SK-N-SH (cell line): ENCODE measurements at regions not wholly inside any gene's neighbourhood (a gene's known extent, or its start where the extent isn't known, plus 50 kb on each side); places are given as distances from the start of the nearest gene placed in this dataset.
A peak's percentile ranks its signal among the peaks of the same experiment; 100 is the strongest.

Experiments
- CTCF ChIA-PET: fragments of 300-600, 350-600 bp; formaldehyde crosslinking; extraction: SDS; loops from one replicate; lab custom pipeline; 2021; lab: Yijun Ruan, JAX
- POLR2A ChIA-PET: fragments of 350-600 bp; sonication (Branson Sonifier 250); formaldehyde crosslinking; extraction: SDS; loops from one replicate; lab custom pipeline; 2020; ENCODE audit warnings: antibody characterized with exemption, inconsistent platforms; lab: Yijun Ruan, JAX
- DNase-seq: peaks from one replicate; pipeline ENCODE4 v3.0.0; 2012
- H2AFZ ChIP-seq: fragments of 200-600 bp; sonication (generic); 2 replicates; pipeline ENCODE4 v1.8.1; 2016; ENCODE audit warnings: antibody characterized with exemption, mild to moderate bottlenecking, low read depth
- H3F3A ChIP-seq: fragments of 200-600 bp; sonication (generic); replicated peaks from 2 replicates; pipeline ENCODE3; 2016; ENCODE audit warnings: antibody characterized with exemption, mild to moderate bottlenecking; ENCODE audit not compliant: insufficient read depth
- H3K27ac ChIP-seq, 2 experiments: fragments of 200-500 bp in 1 of 2; fragments of 200-600 bp in 1 of 2; sonication (Bioruptor generic) in 1 of 2; sonication (generic), shearing (Covaris generic) in 1 of 2; 2 replicates each; pipeline versions ENCODE4 v1.5.1 to v1.6.1; 2014 to 2016; ENCODE audit warnings: low read depth in 2 of 2, inconsistent platforms in 1 of 2, low read length in 1 of 2, mild to moderate bottlenecking in 1 of 2, mixed read lengths in 1 of 2
- H3K27me3 ChIP-seq: fragments of 200-600 bp; sonication (generic), shearing (Covaris generic); 2 replicates; pipeline ENCODE4 v1.6.1; 2016; ENCODE audit warnings: mixed run types; ENCODE audit not compliant: insufficient read depth
- H3K36me3 ChIP-seq, 2 experiments: fragments of 200-500 bp in 1 of 2; fragments of 200-600 bp in 1 of 2; sonication (Bioruptor generic) in 1 of 2; sonication (generic) in 1 of 2; replicated peaks in 1 of 2; 2 replicates each; pipeline versions ENCODE3 to v1.5.1; 2014 to 2016; ENCODE audit warnings: low read length in 1 of 2, mild to moderate bottlenecking in 1 of 2; ENCODE audit not compliant: insufficient read depth in 2 of 2, control insufficient read depth in 1 of 2
- H3K4me1 ChIP-seq, 2 experiments: fragments of 200-500 bp in 1 of 2; fragments of 200-600 bp in 1 of 2; sonication (Bioruptor generic) in 1 of 2; sonication (generic), shearing (Covaris generic) in 1 of 2; 2 replicates each; pipeline versions ENCODE4 v1.5.1 to v1.6.1; 2014 to 2016; ENCODE audit warnings: low read depth in 1 of 2, low read length in 1 of 2, mixed run types in 1 of 2; ENCODE audit not compliant: insufficient read depth in 2 of 2, control insufficient read depth in 1 of 2
- H3K4me2 ChIP-seq: fragments of 200-600 bp; sonication (generic), shearing (Covaris generic); 2 replicates; pipeline ENCODE4 v1.6.1; 2017; ENCODE audit warnings: mixed run types
- H3K4me3 ChIP-seq, 2 experiments: fragments of 200-500 bp in 1 of 2; fragments of 200-600 bp in 1 of 2; sonication (Bioruptor generic) in 1 of 2; sonication (generic), shearing (Covaris generic) in 1 of 2; 2 replicates each; pipeline versions ENCODE4 v1.5.1 to v1.8.1; 2014 to 2016; ENCODE audit warnings: low read depth in 2 of 2, inconsistent platforms in 1 of 2, low read length in 1 of 2, mild to moderate bottlenecking in 1 of 2, mixed read lengths in 1 of 2, moderate library complexity in 1 of 2
- H3K79me2 ChIP-seq: fragments of 200-600 bp; sonication (generic); 2 replicates; pipeline ENCODE4 v1.8.1; 2017; ENCODE audit warnings: mild to moderate bottlenecking; ENCODE audit not compliant: insufficient read depth
- H3K9ac ChIP-seq: fragments of 200-600 bp; sonication (generic); 2 replicates; pipeline ENCODE4 v1.6.1; 2017; ENCODE audit warnings: mixed run types
- H3K9me2 ChIP-seq: fragments of 200-600 bp; sonication (generic); 2 replicates; pipeline ENCODE4 v1.6.1; 2017; ENCODE audit warnings: mixed run types
- H3K9me3 ChIP-seq: fragments of 200-600 bp; sonication (generic); 2 replicates; pipeline ENCODE4 v1.6.1; 2017; ENCODE audit warnings: mixed run types, mild to moderate bottlenecking, moderate library complexity
- H4K20me1 ChIP-seq: fragments of 200-600 bp; sonication (generic); 2 replicates; pipeline ENCODE4 v1.6.1; 2017; ENCODE audit warnings: mild to moderate bottlenecking, mixed run types; ENCODE audit not compliant: insufficient read depth
- ELF1 ChIP-seq: IDR thresholded peaks from 2 replicates; pipeline ENCODE4 v1.4.0; 2012
- EP300 ChIP-seq, 2 experiments: IDR thresholded peaks; 2 replicates each; pipeline versions ENCODE4 v1.4.0 to v1.6.1; 2012; ENCODE audit warnings: borderline replicate concordance in 1 of 2, low read depth in 1 of 2, low read length in 1 of 2
- EZH2phosphoT487 ChIP-seq: fragments of 200-600 bp; sonication (generic); IDR thresholded peaks from 2 replicates; pipeline ENCODE4 v1.6.1; 2017; ENCODE audit warnings: low read depth, mixed run types, mild to moderate bottlenecking, antibody characterized with exemption, moderate library complexity, borderline replicate concordance
- FOSL2 ChIP-seq: IDR thresholded peaks from 2 replicates; pipeline ENCODE4 v1.4.0; 2012; ENCODE audit warnings: low read depth, mild to moderate bottlenecking, moderate library complexity, borderline replicate concordance
- GABPA ChIP-seq: IDR thresholded peaks from 2 replicates; pipeline ENCODE4 v1.4.0; 2012; ENCODE audit warnings: low read depth, mild to moderate bottlenecking
- IRF3 ChIP-seq: fragments of 150-350 bp; IDR thresholded peaks from 2 replicates; pipeline ENCODE4 v1.6.1; 2016; ENCODE audit warnings: mild to moderate bottlenecking, low read depth, low read length
- JUND ChIP-seq: IDR thresholded peaks from 2 replicates; pipeline ENCODE4 v1.4.0; 2012
- MEF2A ChIP-seq: IDR thresholded peaks from 2 replicates; pipeline ENCODE4 v1.4.0; 2012; ENCODE audit warnings: low read depth, borderline replicate concordance
- MXI1 ChIP-seq: IDR thresholded peaks from 2 replicates; pipeline ENCODE4 v1.6.1; 2012; ENCODE audit warnings: mild to moderate bottlenecking, low read depth, low read length, improper control_type of control experiment
- NFIC ChIP-seq: IDR thresholded peaks from 2 replicates; pipeline ENCODE4 v1.4.0; 2012; ENCODE audit warnings: borderline replicate concordance
- NRF1 ChIP-seq: IDR thresholded peaks from 2 replicates; pipeline ENCODE4 v1.6.1; 2012; ENCODE audit warnings: low read depth, mild to moderate bottlenecking, low read length
- PBX3 ChIP-seq: IDR thresholded peaks from 2 replicates; pipeline ENCODE4; 2012
- RAD21 ChIP-seq: IDR thresholded peaks from 2 replicates; pipeline ENCODE4 v1.6.1; 2012; ENCODE audit warnings: mild to moderate bottlenecking, low read length
- RXRA ChIP-seq: IDR thresholded peaks from 2 replicates; pipeline ENCODE4 v1.4.0; 2012; ENCODE audit warnings: low read depth, mild to moderate bottlenecking, borderline replicate concordance
- SIN3A ChIP-seq: IDR thresholded peaks from 2 replicates; pipeline ENCODE4 v1.6.1; 2012; ENCODE audit warnings: low read depth, mild to moderate bottlenecking, low read length, moderate library complexity, borderline replicate concordance
- TCF12 ChIP-seq: IDR thresholded peaks from 2 replicates; pipeline ENCODE4 v1.4.0; 2012
- TEAD4 ChIP-seq: IDR thresholded peaks from 2 replicates; pipeline ENCODE4 v1.4.0; 2012; ENCODE audit warnings: mild to moderate bottlenecking, borderline replicate concordance; ENCODE audit not compliant: insufficient read depth
- WGBS: methylation state at CpG from one replicate; pipeline ENCODE4 v1.1.6; 2017; ENCODE audit warnings: low lambda C conversion rate; 5-methylcytosine and 5-hydroxymethylcytosine counted together

- H3K4me2 ChIP-seq: 0 out of 2 replicates have a peak overlapping the region, but pooled peaks have one; percentile 2
- H3K4me3 ChIP-seq: no peak overlapping the region
- peaks cover 46% of the 10 kb centered on the region for H3F3A ChIP-seq
- no peaks in the 10 kb centered on the region for H3K36me3 ChIP-seq
- no peaks in the 10 kb centered on the region for H3K27me3 ChIP-seq
- no peaks in the 10 kb centered on the region for H4K20me1 ChIP-seq
- no peak overlapping the region; the same call in 1 of the 2 replicates for H3K9ac ChIP-seq
- peak; percentile 85 for TF ChIP-seq JUND
- peak in 1 of 2 experiments; percentile 90; a peak in 2 of 4 replicates for TF ChIP-seq EP300 (IDR thresholded peaks at IDR 0.05; ENCODE audit: borderline replicate concordance in 1 of 2, low read depth in 1 of 2, low read length in 1 of 2)
- 0 out of 2 replicates have a peak, but pooled peaks have one; percentile 18 for TF ChIP-seq ELF1
- TF ChIP-seq RAD21: no peak
- peak; percentile 91 for TF ChIP-seq PBX3
- peak; percentile 90 for TF ChIP-seq NFIC
- no peak for TF ChIP-seq IRF3
- no peak for TF ChIP-seq EZH2phosphoT487
- peak; percentile 81 for TF ChIP-seq TCF12
- TF ChIP-seq GABPA: no peak
- peak; percentile 66; the same call in 1 of the 2 replicates for TF ChIP-seq RXRA
- peak; percentile 66; the same call in 1 of the 2 replicates for TF ChIP-seq TEAD4
- TF ChIP-seq FOSL2: peak; percentile 93
- CTCF ChIA-PET: no interaction called here
- H3K4me1 ChIP-seq: peaks cover 0 to 33% of the 10 kb centered on the region in 2 experiments; a peak in 2 of 4 replicates
- H3K9me2 ChIP-seq: no peaks in the 10 kb centered on the region
- H3K79me2 ChIP-seq: no peaks in the 10 kb centered on the region
- POLR2A ChIA-PET: no interaction called here
- 34% methylated on average over 1 of the region's 1 CpG for WGBS
- no peak overlapping the region; the same call in 1 of the 2 replicates for H2AFZ ChIP-seq
- no peak for DNase-seq
- H3K9me3 ChIP-seq: no peaks in the 10 kb centered on the region
- H3K27ac ChIP-seq: peak overlapping the region; percentile 45 to 66; a peak in 3 of 4 replicates
These were observed 92.8 kb upstream of the FLRT2 start for GRCh38 chr14:85437148-85437547.

GRCh38 chr14:85438001-85438400 is 91.9 kb upstream of the FLRT2 start:
- Histone ChIP-seq H3K9ac (no peak overlapping the region), H2AFZ (no peak overlapping the region), H3F3A (peaks cover 46% of the 10 kb centered on the region), H3K27ac (peak overlapping the region in 1 of 2 experiments; percentile 66; a peak in 3 of 4 replicates), H4K20me1 (no peaks in the 10 kb centered on the region), H3K9me2 (no peaks in the 10 kb centered on the region), H3K79me2 (no peaks in the 10 kb centered on the region), H3K27me3 (no peaks in the 10 kb centered on the region), H3K4me1 (peaks cover 0 to 33% of the 10 kb centered on the region in 2 experiments; a peak in 2 of 4 replicates), H3K36me3 (no peaks in the 10 kb centered on the region), H3K9me3 (no peaks in the 10 kb centered on the region), H3K4me3 (no peak overlapping the region), H3K4me2 (no peak overlapping the region)
- no peak for TF ChIP-seq NRF1
- TF ChIP-seq MXI1: no peak
- no peak for TF ChIP-seq SIN3A
- no peak for TF ChIP-seq MEF2A
- ChIA-PET POLR2A (no interaction called here), CTCF (no interaction called here)
- WGBS: 93% methylated on average over 12 of the region's 13 CpGs
- no peak for DNase-seq
